ENCODE measurements at regions not wholly inside any gene's neighbourhood (a gene's known extent, or its start where the extent isn't known, plus 50 kb on each side); places are given as distances from the start of the nearest gene placed in this dataset.

- no peak overlapping the region for H3K4me3 ChIP-seq (ENCODE audit: low read depth, low read length)
- TF ChIP-seq CTCF (IDR thresholded peaks at IDR 0.05; ENCODE audit: control insufficient read depth, extremely low read depth, insufficient read depth) = no peak
- DNase-seq (ENCODE audit: low read depth) = no peak
These were observed 150.6 kb downstream of the ASCL4 start for GRCh38 chr12:107925125-107925524.

GRCh38 chr12:107929436-107929835 is 154.9 kb downstream of the ASCL4 start:
- peak; percentile 81 for DNase-seq (ENCODE audit: low read depth)
- peak; percentile 88 for TF ChIP-seq CTCF (IDR thresholded peaks at IDR 0.05; ENCODE audit: control insufficient read depth, extremely low read depth, insufficient read depth)

GRCh38 chr12:107931761-107932160 is 157.3 kb downstream of the ASCL4 start:
- DNase-seq (ENCODE audit: low read depth) = no peak
- no peak for TF ChIP-seq CTCF (IDR thresholded peaks at IDR 0.05; ENCODE audit: control insufficient read depth, extremely low read depth, insufficient read depth)
- no peak overlapping the region for H3K4me3 ChIP-seq (ENCODE audit: low read depth, low read length)

More at GRCh38 chr12:107929436-107929835, 154.9 kb downstream of the ASCL4 start:
- H3K4me3 ChIP-seq (ENCODE audit: low read depth, low read length) = no peak overlapping the region

GRCh38 chr12:107938446-107938845 is 163.9 kb downstream of the ASCL4 start:
- TF ChIP-seq CTCF (IDR thresholded peaks at IDR 0.05; ENCODE audit: control insufficient read depth, extremely low read depth, insufficient read depth) = no peak
- no peak for DNase-seq (ENCODE audit: low read depth)
- no peak overlapping the region for H3K4me3 ChIP-seq (ENCODE audit: low read depth, low read length)

GRCh38 chr12:107948391-107948945 is 174.0 kb downstream of the ASCL4 start:
- no peak overlapping the region for H3K4me3 ChIP-seq (ENCODE audit: low read depth, low read length)
- no peak for TF ChIP-seq CTCF (IDR thresholded peaks at IDR 0.05; ENCODE audit: control insufficient read depth, extremely low read depth, insufficient read depth)
- DNase-seq (ENCODE audit: low read depth) = no peak

- no peak for TF ChIP-seq CTCF (IDR thresholded peaks at IDR 0.05; ENCODE audit: control insufficient read depth, extremely low read depth, insufficient read depth)
- H3K4me3 ChIP-seq (ENCODE audit: low read depth, low read length) = no peak overlapping the region
- DNase-seq (ENCODE audit: low read depth) = no peak
These were observed 176.5 kb downstream of the ASCL4 start for GRCh38 chr12:107951024-107951423.

- DNase-seq (ENCODE audit: low read depth) = no peak
- TF ChIP-seq CTCF (IDR thresholded peaks at IDR 0.05; ENCODE audit: control insufficient read depth, extremely low read depth, insufficient read depth) = no peak
- H3K4me3 ChIP-seq (ENCODE audit: low read depth, low read length) = no peak overlapping the region
These were observed 173.0 kb upstream of the WSCD2 start for GRCh38 chr12:107955966-107956643.

Measured in LNCaP clone FGC (cell line).